NCI-H1930 (cell line): ENCODE measurements at regions not wholly inside any gene's neighbourhood (a gene's known extent, or its start where the extent isn't known, plus 50 kb on each side); places are given as distances from the start of the nearest gene placed in this dataset.

Experiments
- DNase-seq, 2 experiments: peaks; one replicate each; lab custom pipeline; 2025; lab: John Stamatoyannopoulos, UW

- no peak for DNase-seq
These were observed 92.6 kb downstream of the TTC32 start for GRCh38 chr2:19809206-19809605.

- no peak for DNase-seq
These were observed 93.9 kb downstream of the TTC32 start for GRCh38 chr2:19807866-19808265.

GRCh38 chr2:19807346-19807745 lies 94.4 kb downstream of the TTC32 start:
- no peak for DNase-seq

- DNase-seq: no peak
These were observed 95.2 kb downstream of the TTC32 start for GRCh38 chr2:19806591-19806990.

GRCh38 chr2:19806131-19806530 lies 95.7 kb downstream of the TTC32 start:
- DNase-seq: no peak

GRCh38 chr2:19805266-19805665 lies 96.5 kb downstream of the TTC32 start:
- DNase-seq: no peak

- no peak for DNase-seq
These were observed 97.0 kb downstream of the TTC32 start for GRCh38 chr2:19804639-19805260.

- DNase-seq: no peak
These were observed 99.5 kb downstream of the TTC32 start for GRCh38 chr2:19802086-19802841.

- no peak for DNase-seq
These were observed 100.3 kb downstream of the TTC32 start for GRCh38 chr2:19801367-19802080.

GRCh38 chr2:19800796-19801195 lies 101.0 kb downstream of the TTC32 start:
- DNase-seq: no peak

GRCh38 chr2:19799881-19800780 lies 101.7 kb downstream of the TTC32 start:
- DNase-seq: no peak

GRCh38 chr2:19797871-19798270 lies 103.9 kb downstream of the TTC32 start:
- DNase-seq: no peak

GRCh38 chr2:19797243-19797810 lies 104.5 kb downstream of the TTC32 start:
- DNase-seq: no peak

- DNase-seq: no peak
These were observed 105.6 kb downstream of the TTC32 start for GRCh38 chr2:19796035-19796695.

- DNase-seq: no peak
These were observed 108.5 kb downstream of the TTC32 start for GRCh38 chr2:19793132-19793750.

GRCh38 chr2:19790291-19790690 lies 111.5 kb downstream of the TTC32 start:
- no peak for DNase-seq

- no peak for DNase-seq
These were observed 114.6 kb downstream of the TTC32 start for GRCh38 chr2:19787134-19787533.

- no peak for DNase-seq
These were observed 115.2 kb downstream of the TTC32 start for GRCh38 chr2:19786408-19787058.

GRCh38 chr2:19785867-19786266 lies 115.9 kb downstream of the TTC32 start:
- DNase-seq: no peak

GRCh38 chr2:19785447-19785846 lies 116.3 kb downstream of the TTC32 start:
- DNase-seq: no peak
